H1 (cell line): ENCODE measurements at regions not wholly inside any gene's neighbourhood (a gene's known extent, or its start where the extent isn't known, plus 50 kb on each side); places are given as distances from the start of the nearest gene placed in this dataset.

Experiments used
- CTCF ChIA-PET: fragments of 300-600 bp; sonication (Branson Sonifier 250); formaldehyde crosslinking; loops from one replicate; lab custom pipeline; 2021; ENCODE audit not compliant: partially characterized antibody; lab: Charles Lee
- POLR2A ChIA-PET: fragments of 300-600 bp; sonication (Branson Sonifier 250); formaldehyde crosslinking; loops from one replicate; lab custom pipeline; 2021; ENCODE audit warnings: inconsistent platforms; ENCODE audit not compliant: partially characterized antibody; lab: Charles Lee
- DNase-seq, 2 experiments: peaks; one replicate each; pipeline versions ENCODE4 v3.0.0 to v3.0.0-alpha.2; 2010 to 2022; ENCODE audit warnings: low spot score in 2 of 2, low read depth in 1 of 2, mixed read lengths in 1 of 2
- FAIRE-seq: peaks from 2 replicates; lab custom pipeline; 2011; peaks lifted over from hg19 to GRCh38; lab: Jason Lieb, UNC
- H2AFZ ChIP-seq: 2 replicates; pipeline ENCODE4 v1.8.1; 2012; ENCODE audit warnings: low read length, inconsistent platforms
- H2AK5ac ChIP-seq: 2 replicates; pipeline ENCODE4 v1.6.1; 2013; ENCODE audit warnings: low read depth, low read length
- H2BK120ac ChIP-seq: replicated peaks from 2 replicates; pipeline ENCODE3; 2013; ENCODE audit warnings: low read depth, low read length, inconsistent platforms
- H2BK12ac ChIP-seq: 2 replicates; pipeline ENCODE4 v1.6.1; 2013; ENCODE audit warnings: low read depth, low read length
- H2BK15ac ChIP-seq: 2 replicates; pipeline ENCODE4 v1.6.1; 2013; ENCODE audit warnings: low read length
- H2BK20ac ChIP-seq: 2 replicates; pipeline ENCODE4 v1.6.1; 2013; ENCODE audit warnings: low read length
- H2BK5ac ChIP-seq: 2 replicates; pipeline ENCODE4 v1.6.1; 2013; ENCODE audit warnings: low read depth, low read length
- H3K14ac ChIP-seq: 2 replicates; pipeline ENCODE4 v1.6.1; 2013; ENCODE audit warnings: inconsistent platforms; ENCODE audit not compliant: insufficient read length
- H3K18ac ChIP-seq: 2 replicates; pipeline ENCODE4 v1.6.1; 2013; ENCODE audit warnings: low read length; ENCODE audit errors: extremely low read depth
- H3K23ac ChIP-seq: 2 replicates; pipeline ENCODE4 v1.6.1; 2013; ENCODE audit warnings: inconsistent platforms; ENCODE audit not compliant: insufficient read length
- H3K23me2 ChIP-seq: 2 replicates; pipeline ENCODE4 v1.6.1; 2013; ENCODE audit warnings: low read depth, low read length
- H3K27ac ChIP-seq: 2 replicates; pipeline ENCODE4 v1.6.1; 2011; ENCODE audit warnings: low read depth, low read length, inconsistent platforms
- H3K27me3 ChIP-seq, 4 experiments: replicated peaks in 1 of 4; 1 replicate in 1 of 4; 2 replicates in 3 of 4; pipeline versions ENCODE4 v1.6.1 to v1.8.1; 2011 to 2013; ENCODE audit warnings: low read length in 3 of 4, mild to moderate bottlenecking in 3 of 4, inconsistent platforms in 2 of 4, mixed read lengths in 2 of 4, moderate library complexity in 1 of 4; ENCODE audit not compliant: control insufficient read depth in 3 of 4, insufficient read depth in 3 of 4; ENCODE audit errors: extremely low read depth in 1 of 4
- H3K36me3 ChIP-seq, 4 experiments: 2 replicates each; pipeline versions ENCODE4 v1.6.1 to v1.8.1; 2011 to 2013; ENCODE audit warnings: mild to moderate bottlenecking in 4 of 4, low read length in 3 of 4, moderate library complexity in 2 of 4, control low read depth in 1 of 4, inconsistent platforms in 1 of 4; ENCODE audit not compliant: insufficient read depth in 4 of 4, control insufficient read depth in 2 of 4
- H3K4ac ChIP-seq: replicated peaks from 2 replicates; pipeline ENCODE3; 2013; ENCODE audit warnings: low read length, low read depth, mixed read lengths, inconsistent platforms; ENCODE audit not compliant: insufficient read length
- H3K4me1 ChIP-seq, 4 experiments: replicated peaks in 1 of 4; 1 replicate in 1 of 4; 2 replicates in 3 of 4; pipeline versions ENCODE4 v1.6.1 to v1.8.1; 2011 to 2013; ENCODE audit warnings: low read length in 3 of 4, inconsistent platforms in 2 of 4, mixed read lengths in 1 of 4; ENCODE audit not compliant: insufficient read depth in 4 of 4, control insufficient read depth in 3 of 4
- H3K4me2 ChIP-seq, 2 experiments: 2 replicates each; pipeline versions ENCODE4 v1.6.1 to v1.8.1; 2011 to 2013; ENCODE audit warnings: low read depth in 2 of 2, low read length in 2 of 2, control low read depth in 1 of 2, inconsistent platforms in 1 of 2, mild to moderate bottlenecking in 1 of 2; ENCODE audit not compliant: insufficient read depth in 1 of 2
- H3K4me3 ChIP-seq, 4 experiments: fragments of 200-600, 300-600 bp in 1 of 4; sonication (generic), shearing (Covaris generic), sonication (Bioruptor Twin) in 1 of 4; 2 replicates each; pipeline versions ENCODE4 v1.5.1 to v1.8.1; 2011 to 2016; ENCODE audit warnings: low read length in 4 of 4, low read depth in 3 of 4, control low read depth in 2 of 4, inconsistent platforms in 2 of 4, mild to moderate bottlenecking in 2 of 4, mixed read lengths in 1 of 4, moderate library complexity in 1 of 4; ENCODE audit not compliant: insufficient read depth in 2 of 4; ENCODE audit errors: extremely low read depth in 1 of 4
- H3K56ac ChIP-seq: replicated peaks from 2 replicates; pipeline ENCODE3; 2013; ENCODE audit warnings: low read depth, mild to moderate bottlenecking, mixed read lengths, low read length, inconsistent platforms; ENCODE audit not compliant: insufficient read length
- H3K79me1 ChIP-seq: 2 replicates; pipeline ENCODE4 v1.6.1; 2013; ENCODE audit warnings: low read depth, low read length, control low read depth
- H3K79me2 ChIP-seq, 2 experiments: 2 replicates each; pipeline versions ENCODE4 v1.6.1 to v1.8.1; 2012 to 2013; ENCODE audit warnings: low read length in 2 of 2, mild to moderate bottlenecking in 2 of 2, inconsistent platforms in 1 of 2; ENCODE audit not compliant: insufficient read depth in 2 of 2, control insufficient read depth in 1 of 2
- H3K9ac ChIP-seq, 4 experiments: replicated peaks in 1 of 4; 1 replicate in 1 of 4; 2 replicates in 3 of 4; pipeline versions ENCODE4 v1.6.1 to v1.8.1; 2011 to 2013; ENCODE audit warnings: low read depth in 3 of 4, low read length in 3 of 4, control low read depth in 2 of 4, mild to moderate bottlenecking in 2 of 4, moderate library complexity in 2 of 4, inconsistent platforms in 1 of 4; ENCODE audit errors: extremely low read depth in 1 of 4
- H3K9me3 ChIP-seq, 2 experiments: 2 replicates each; pipeline versions ENCODE4 v1.6.1 to v1.8.1; 2012 to 2013; ENCODE audit warnings: mild to moderate bottlenecking in 2 of 2, moderate library complexity in 2 of 2, control low read depth in 1 of 2, inconsistent platforms in 1 of 2, low read depth in 1 of 2, low read length in 1 of 2, mixed read lengths in 1 of 2; ENCODE audit not compliant: insufficient read depth in 2 of 2
- H4K20me1 ChIP-seq, 2 experiments: replicated peaks in 1 of 2; 2 replicates each; pipeline versions ENCODE3 to v1.8.1; 2011 to 2013; ENCODE audit warnings: inconsistent platforms in 2 of 2, low read length in 2 of 2, mild to moderate bottlenecking in 1 of 2; ENCODE audit not compliant: insufficient read depth in 2 of 2, control insufficient read depth in 1 of 2
- H4K5ac ChIP-seq: 2 replicates; pipeline ENCODE4 v1.6.1; 2013; ENCODE audit warnings: low read length, low read depth, mixed read lengths, inconsistent platforms; ENCODE audit not compliant: insufficient read length
- H4K8ac ChIP-seq: 2 replicates; pipeline ENCODE4 v1.8.0; 2013; ENCODE audit warnings: mild to moderate bottlenecking, moderate library complexity, low read length, inconsistent platforms; ENCODE audit not compliant: insufficient read depth; ENCODE audit errors: extremely low read depth
- H4K91ac ChIP-seq: replicated peaks from 2 replicates; pipeline ENCODE3; 2013; ENCODE audit warnings: low read length, mixed read lengths, inconsistent platforms; ENCODE audit not compliant: insufficient read length
- E2F6 ChIP-seq: IDR thresholded peaks from 2 replicates; pipeline ENCODE4 v1.6.1; 2012; ENCODE audit warnings: inconsistent platforms
- RAD21 ChIP-seq, 2 experiments: IDR thresholded peaks in 1 of 2; conservative IDR thresholded peaks in 1 of 2; 2 replicates each; pipeline ENCODE4 v1.6.1; 2011; ENCODE audit warnings: low read depth in 2 of 2, low read length in 2 of 2, improper control_type of control experiment in 1 of 2, inconsistent platforms in 1 of 2, mild to moderate bottlenecking in 1 of 2, moderate library complexity in 1 of 2
- TCF12 ChIP-seq: IDR thresholded peaks from 2 replicates; pipeline ENCODE4 v1.6.1; 2011; ENCODE audit warnings: low read depth, mild to moderate bottlenecking, low read length
- WGBS, 2 experiments: shearing (Covaris generic) in 1 of 2; methylation state at CpG; one replicate each; pipeline versions ENCODE4 v1.1.6 to v1.1.7; 2013 to 2015; ENCODE audit warnings: low lambda C conversion rate in 2 of 2, mixed read lengths in 2 of 2, inconsistent platforms in 1 of 2, low coverage in 1 of 2, missing lambda C conversion rate in 1 of 2; ENCODE audit not compliant: insufficient replicate concordance in 2 of 2, insufficient coverage in 1 of 2, insufficient read length in 1 of 2; ENCODE audit errors: extremely low coverage in 1 of 2, missing lambda C conversion rate in 1 of 2; 5-methylcytosine and 5-hydroxymethylcytosine counted together

DNA sequence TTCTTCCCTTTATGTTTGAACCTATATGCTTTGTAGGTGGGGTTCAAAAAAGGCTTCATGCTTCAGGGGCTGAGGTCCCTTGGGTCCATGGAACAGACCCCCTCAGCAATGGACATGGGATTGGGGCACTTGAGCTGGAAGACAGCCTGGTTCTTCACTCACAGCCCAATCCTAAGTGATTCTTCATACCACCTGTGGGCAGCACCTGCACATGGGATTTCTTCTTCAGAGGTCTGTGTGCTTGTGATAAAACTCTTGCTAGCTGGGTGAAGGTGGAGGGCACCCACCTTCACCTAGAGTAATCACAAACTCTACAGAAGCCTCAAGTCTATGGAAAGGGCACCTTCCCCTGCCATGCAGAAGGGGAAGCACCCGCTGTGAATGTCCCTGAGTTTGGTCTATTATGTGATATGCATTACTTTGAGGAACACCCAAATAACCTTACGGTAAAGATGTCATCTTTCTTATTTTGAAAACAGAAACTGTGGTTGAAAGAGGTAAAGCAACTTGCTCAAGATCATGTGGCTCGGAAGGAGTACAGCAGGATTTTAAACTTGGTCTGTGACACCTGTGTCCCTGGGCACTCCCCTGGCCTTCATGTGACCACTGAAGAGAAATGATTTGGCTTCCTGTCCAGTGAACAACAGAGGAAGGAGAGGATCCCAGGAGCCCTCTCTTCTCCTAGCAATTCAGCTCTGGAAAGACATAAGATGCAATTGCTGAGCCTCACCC is 469.5 kb upstream of the ZMIZ1 start:
- Histone ChIP-seq H2BK20ac (no peak overlapping the region), H3K4me3 (no peak overlapping the region), H4K8ac (no peak overlapping the region), H3K23ac (no peak overlapping the region), H4K5ac (no peak overlapping the region), H3K36me3 (no peaks in the 10 kb centered on the region), H3K4me1 (no peaks in the 10 kb centered on the region), H3K9ac (no peak overlapping the region), H3K4me2 (no peak overlapping the region), H2BK15ac (no peak overlapping the region), H3K27ac (no peak overlapping the region), H2BK120ac (no peak overlapping the region), H3K79me1 (no peaks in the 10 kb centered on the region; the same call in 1 of the 2 replicates), H3K27me3 (no peaks in the 10 kb centered on the region; a peak in 1 of 7 replicates), H4K91ac (no peak overlapping the region), H3K79me2 (no peaks in the 10 kb centered on the region), H3K56ac (no peak overlapping the region), H4K20me1 (no peaks in the 10 kb centered on the region), H3K23me2 (no peaks in the 10 kb centered on the region), H2AFZ (no peak overlapping the region), H3K4ac (no peak overlapping the region), H2BK12ac (no peak overlapping the region), H2BK5ac (no peak overlapping the region), H3K18ac (no peak overlapping the region), H3K9me3 (no peaks in the 10 kb centered on the region), H3K14ac (no peak overlapping the region), H2AK5ac (no peak overlapping the region)
- DNase-seq (no peak), FAIRE-seq (no peak)
- CTCF ChIA-PET: interaction anchor here (1.1 to 1.2 kb wide), 3 partner anchors 18 to 69 kb away, joined by 3 to 4 read pairs (median 3); no protein-coding TSS in a partner anchor
- 92% methylated on average over 3 of the region's 3 CpGs; no CpG with 5 or more reads in 1 of the 2 experiments for WGBS, 2 experiments
- POLR2A ChIA-PET: no interaction called here
- TF ChIP-seq RAD21 (IDR thresholded peaks at IDR 0.05 in 1 of 2, conservative IDR thresholded peaks at IDR 0.05 in 1 of 2; ENCODE audit: low read depth in 2 of 2, low read length in 2 of 2) (peak in 1 of 2 experiments; percentile 35; a peak in 2 of 4 replicates), E2F6 (no peak), TCF12 (no peak)
